ENCODE measurements at regions not wholly inside any gene's neighbourhood (a gene's known extent, or its start where the extent isn't known, plus 50 kb on each side); places are given as distances from the start of the nearest gene placed in this dataset.
A peak's percentile ranks its signal among the peaks of the same experiment; 100 is the strongest.
"Not testable (repeated sequence)": the region's sequence is repeated elsewhere in the genome, so short reads cannot be mapped to it uniquely, and the experiment has no call there.

- not testable (repeated sequence) for DNase-seq (ENCODE audit: low spot score)
These were observed 948.6 kb upstream of the TPTE start for GRCh38 chr21:9572782-9573181.

DNA sequence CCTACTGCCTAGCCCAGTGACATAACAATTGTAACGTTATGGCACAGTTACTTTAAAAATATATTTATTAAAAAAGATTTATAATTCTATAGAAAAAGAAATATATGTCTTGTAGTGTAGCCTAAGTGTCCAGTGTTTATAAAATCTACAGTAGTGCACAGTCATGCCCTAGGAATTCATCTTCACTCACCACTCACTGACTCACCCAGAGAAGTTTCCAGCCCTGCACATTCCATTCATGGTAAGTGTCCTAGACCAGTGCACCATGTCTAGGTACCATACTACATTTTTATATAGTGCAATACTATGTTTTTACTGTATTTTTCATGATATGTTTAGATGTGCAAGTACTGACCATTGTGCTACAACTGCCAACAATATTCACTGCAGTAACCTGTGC lies 947.9 kb upstream of the TPTE start:
- DNase-seq (ENCODE audit: low spot score), result not testable (repeated sequence)

GRCh38 chr21:9579275-9579674 lies 942.1 kb upstream of the TPTE start:
- not testable (repeated sequence) for DNase-seq (ENCODE audit: low spot score)

GRCh38 chr21:9587941-9588340 lies 933.4 kb upstream of the TPTE start:
- DNase-seq (ENCODE audit: low spot score), result not testable (repeated sequence)

DNA sequence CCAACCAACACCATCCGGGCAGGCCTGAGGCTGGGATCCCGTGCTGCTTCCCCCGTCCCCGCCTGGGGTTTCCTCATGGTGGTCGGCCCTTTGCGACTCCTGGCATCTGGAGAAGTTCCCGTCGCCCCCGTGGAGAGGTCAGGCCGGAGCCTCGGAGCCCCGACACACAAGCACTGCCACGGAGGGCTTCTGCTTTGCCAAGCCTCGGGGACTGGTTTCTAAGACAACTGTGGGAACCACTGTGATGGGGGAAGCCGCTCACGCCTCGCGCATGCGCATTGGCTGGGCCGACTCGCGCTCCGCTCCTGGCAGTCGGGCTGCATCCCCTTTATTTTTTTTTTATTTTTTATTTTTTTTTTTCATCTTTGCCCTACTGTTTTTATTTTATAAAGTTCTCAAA lies 928.8 kb upstream of the TPTE start:
- not testable (repeated sequence) for DNase-seq (ENCODE audit: low spot score)

- DNase-seq (ENCODE audit: low spot score), result not testable (repeated sequence)
These were observed 927.7 kb upstream of the TPTE start for GRCh38 chr21:9593646-9594045.

DNA sequence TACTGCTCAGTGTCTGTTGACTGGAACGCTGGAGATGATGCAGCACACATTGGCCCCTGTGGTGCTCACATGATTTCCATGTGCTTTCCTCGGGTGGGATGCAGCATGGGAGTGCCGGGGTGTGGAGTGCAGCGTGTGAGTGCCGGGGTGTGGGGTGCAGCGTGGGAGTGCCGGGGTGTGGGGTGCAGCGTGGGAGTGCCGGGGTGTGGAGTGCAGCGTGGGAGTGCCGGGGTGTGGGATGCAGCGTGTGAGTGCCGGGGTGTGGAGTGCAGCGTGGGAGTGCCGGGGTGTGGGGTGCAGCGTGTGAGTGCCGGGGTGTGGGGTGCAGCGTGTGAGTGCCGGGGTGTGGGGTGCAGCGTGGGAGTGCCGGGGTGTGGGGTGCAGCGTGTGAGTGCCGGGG lies 907.4 kb upstream of the TPTE start:
- not testable (repeated sequence) for DNase-seq (ENCODE audit: low spot score)

DNA sequence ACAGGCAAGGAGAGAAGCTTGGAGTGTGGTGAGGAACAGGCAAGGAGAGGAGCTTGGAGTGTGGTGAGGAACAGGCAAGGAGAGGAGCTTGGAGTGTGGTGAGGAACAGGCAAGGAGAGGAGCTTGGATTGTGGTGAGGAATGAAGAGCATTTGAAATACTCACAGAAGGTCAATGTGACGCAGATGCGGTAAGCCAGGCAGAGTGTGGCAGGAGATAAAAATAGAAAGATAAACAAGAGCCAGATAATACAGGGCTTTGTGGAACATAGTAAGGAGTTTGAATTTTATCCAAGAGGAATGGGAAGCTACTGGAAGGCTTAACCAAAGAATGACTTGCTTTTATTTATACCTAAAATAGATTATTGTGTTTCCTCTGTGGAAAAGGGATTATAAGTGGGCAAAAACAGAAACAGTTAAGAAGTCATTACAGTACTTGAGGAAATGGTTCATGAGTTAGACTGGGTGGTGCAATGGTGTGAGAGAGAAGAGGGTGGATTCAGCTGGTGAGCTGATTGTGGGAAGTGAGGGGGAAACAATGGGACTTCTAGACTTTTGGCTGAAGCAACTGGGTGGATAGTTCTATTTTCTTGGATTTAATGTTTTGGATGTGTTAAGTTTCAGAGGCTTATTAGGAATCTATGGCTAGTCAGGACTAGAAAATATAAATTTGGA lies 900.1 kb upstream of the TPTE start:
- not testable (repeated sequence) for DNase-seq (ENCODE audit: low spot score)

DNA sequence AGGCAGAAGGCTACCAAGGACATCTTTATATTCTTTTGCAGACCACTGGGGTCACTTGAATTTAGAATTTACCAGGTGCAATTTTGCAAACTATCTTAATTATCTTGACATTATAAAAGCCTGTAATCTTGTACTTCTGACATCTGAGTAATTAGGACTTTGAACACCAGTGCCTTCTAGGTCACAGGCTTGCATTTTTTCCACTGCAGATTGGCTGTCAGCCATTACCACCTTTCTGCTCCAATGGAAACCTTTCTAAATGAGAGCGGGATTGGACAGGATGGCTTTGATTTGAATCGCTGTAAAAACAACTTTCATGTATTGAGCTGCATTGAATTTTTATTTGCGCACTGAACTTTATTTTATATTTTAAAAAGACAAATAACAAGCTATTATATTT lies 893.3 kb upstream of the TPTE start:
- not testable (repeated sequence) for DNase-seq (ENCODE audit: low spot score)

- DNase-seq (ENCODE audit: low spot score), result not testable (repeated sequence)
These were observed 874.0 kb upstream of the TPTE start for GRCh38 chr21:9647409-9647808.

GRCh38 chr21:9648331-9648730 lies 873.1 kb upstream of the TPTE start:
- not testable (repeated sequence) for DNase-seq (ENCODE audit: low spot score)

- not testable (repeated sequence) for DNase-seq (ENCODE audit: low spot score)
These were observed 872.2 kb upstream of the TPTE start for GRCh38 chr21:9648947-9649720.

DNA sequence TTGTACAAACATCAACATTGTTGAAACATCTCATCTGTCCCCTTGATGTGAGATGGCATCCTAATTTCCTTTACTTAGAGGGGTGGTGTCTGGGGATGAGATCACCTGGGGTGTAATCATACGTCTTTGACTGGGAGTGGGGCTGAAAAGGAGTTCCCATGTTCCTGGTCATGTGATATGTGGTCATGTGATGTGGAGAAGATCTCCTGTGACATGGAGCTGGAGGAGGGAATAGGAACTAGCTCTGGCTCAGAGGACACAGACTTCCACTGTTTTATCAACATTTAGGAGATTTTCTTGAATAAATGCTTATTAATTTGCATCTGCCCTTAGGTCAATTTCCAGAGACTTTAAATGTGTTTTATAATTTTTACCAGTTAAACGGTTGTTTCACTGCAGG lies 868.6 kb upstream of the TPTE start:
- DNase-seq (ENCODE audit: low spot score), result peak; percentile 21

GRCh38 chr21:9655221-9655620 lies 866.2 kb upstream of the TPTE start:
- not testable (repeated sequence) for DNase-seq (ENCODE audit: low spot score)

GRCh38 chr21:9656455-9656854 lies 864.9 kb upstream of the TPTE start:
- DNase-seq (ENCODE audit: low spot score), result not testable (repeated sequence)

DNA sequence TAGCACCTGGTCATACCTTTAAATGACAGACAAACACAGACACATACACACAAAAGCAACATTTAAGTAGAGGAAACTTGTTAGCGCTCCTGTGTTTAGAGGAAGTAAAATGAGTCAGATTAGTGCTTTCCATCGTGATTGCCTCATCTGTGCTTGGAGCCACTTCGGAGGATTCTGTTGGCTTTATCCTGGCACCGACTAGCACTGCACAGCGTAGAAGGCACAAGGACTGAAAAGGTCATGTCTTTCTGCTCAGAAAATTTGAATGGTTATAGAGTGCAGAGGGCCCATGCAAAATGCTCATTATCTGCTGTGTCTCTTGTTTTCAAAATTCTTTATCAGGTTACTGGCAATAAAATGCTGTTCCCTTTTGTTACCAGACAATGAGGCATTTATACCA lies 863.6 kb upstream of the TPTE start:
- DNase-seq (ENCODE audit: low spot score), result not testable (repeated sequence)

DNA sequence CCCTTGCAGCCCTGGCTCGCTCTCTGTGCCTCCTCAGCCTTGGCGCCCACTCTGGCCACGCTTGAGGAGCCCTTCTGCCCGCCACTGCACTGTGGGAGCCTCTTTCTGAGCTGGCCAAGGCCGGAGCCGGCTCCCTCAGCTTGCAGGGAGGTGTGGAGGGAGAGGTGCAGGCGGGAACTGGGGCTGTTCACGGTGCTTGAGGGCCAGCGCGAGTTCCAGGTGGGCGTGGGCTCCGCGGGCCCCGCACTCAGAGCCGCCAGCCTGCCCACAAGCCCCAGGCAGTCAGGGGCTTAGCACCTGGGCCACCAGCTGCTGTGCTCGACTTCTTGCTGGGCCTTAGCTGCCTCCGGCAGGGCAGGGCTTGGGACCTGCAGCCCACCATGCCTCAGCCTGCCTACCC lies 861.5 kb upstream of the TPTE start:
- not testable (repeated sequence) for DNase-seq (ENCODE audit: low spot score)

DNA sequence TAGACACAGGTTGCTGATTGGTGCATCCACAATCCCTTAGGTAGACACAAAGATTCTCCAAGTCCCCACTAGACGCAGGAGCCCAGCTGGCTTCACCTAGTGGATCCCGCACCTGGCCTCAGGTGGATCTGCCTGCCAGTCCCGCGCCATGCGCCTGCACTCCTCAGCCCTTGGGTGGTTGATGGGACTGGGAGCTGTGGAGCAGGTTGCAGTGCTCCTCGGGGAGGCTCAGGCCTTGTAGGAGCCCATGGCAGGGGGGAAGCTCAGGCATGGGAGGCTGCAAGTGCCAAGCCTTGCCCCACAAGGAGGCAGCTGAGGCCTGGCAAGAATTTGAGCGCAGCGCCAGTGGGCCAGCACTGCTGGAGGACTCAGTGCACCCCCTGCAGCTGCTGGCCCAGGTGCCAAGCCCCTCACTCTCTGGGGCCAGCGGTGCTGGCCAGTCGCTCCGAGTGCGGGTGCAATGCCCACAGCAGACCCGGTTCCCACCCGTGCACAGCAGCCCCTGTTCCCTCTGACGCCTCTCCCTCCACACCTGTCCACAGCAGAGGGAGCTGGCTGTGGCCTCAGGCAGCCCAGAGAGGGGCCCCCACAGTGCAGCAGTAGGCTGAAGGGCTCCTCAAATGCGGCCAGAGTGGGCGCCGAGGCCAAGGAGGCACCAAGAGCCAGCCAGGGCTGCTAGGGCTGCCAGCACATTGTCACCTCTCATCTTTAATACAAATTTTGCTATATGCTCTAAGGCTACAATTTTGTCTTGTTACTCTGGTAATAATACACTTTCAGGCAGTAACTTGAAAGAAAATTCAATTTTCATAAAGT lies 857.3 kb upstream of the TPTE start:
- not testable (repeated sequence) for DNase-seq (ENCODE audit: low spot score)

- DNase-seq (ENCODE audit: low spot score), result not testable (repeated sequence)
These were observed 845.6 kb upstream of the TPTE start for GRCh38 chr21:9675811-9676210.

DNA sequence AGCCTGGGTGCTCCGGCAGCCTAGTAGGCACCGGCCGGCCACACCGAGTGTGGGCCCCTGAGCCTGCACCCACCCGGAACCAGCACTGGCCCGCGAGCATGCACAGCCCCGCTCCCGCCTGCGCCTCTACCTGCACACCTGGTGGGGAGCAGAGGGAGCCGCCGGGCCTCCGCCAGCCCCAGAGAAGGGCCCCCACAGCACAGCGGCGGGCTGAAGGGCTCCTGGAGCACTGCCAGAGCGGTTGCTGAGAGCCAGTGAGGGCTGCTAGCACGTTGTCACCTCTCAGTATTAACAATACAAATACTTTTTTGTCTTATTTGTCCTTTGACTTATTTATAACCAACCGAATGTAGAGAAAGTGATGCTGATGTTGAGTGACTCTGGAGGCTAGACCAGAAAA lies 842.4 kb upstream of the TPTE start:
- not testable (repeated sequence) for DNase-seq (ENCODE audit: low spot score)

GRCh38 chr21:9688945-9689344 lies 832.4 kb upstream of the TPTE start:
- DNase-seq (ENCODE audit: low spot score), result not testable (repeated sequence)

GRCh38 chr21:9690981-9691380 lies 830.4 kb upstream of the TPTE start:
- DNase-seq (ENCODE audit: low spot score), result not testable (repeated sequence)
